Keratinocyte (primary cell): ENCODE measurements at regions not wholly inside any gene's neighbourhood (a gene's known extent, or its start where the extent isn't known, plus 50 kb on each side); places are given as distances from the start of the nearest gene placed in this dataset.

Source experiments
- DNase-seq: peaks from one replicate; pipeline ENCODE4 v3.0.0-alpha.2; 2011; ENCODE audit warnings: low read depth, missing footprints, low spot score
- FAIRE-seq: peaks from 2 replicates; lab custom pipeline; 2011; peaks lifted over from hg19 to GRCh38; lab: Jason Lieb, UNC
- H2AFZ ChIP-seq: 2 replicates; pipeline ENCODE4 v1.6.0; 2012; ENCODE audit warnings: low read length, control low read depth, inconsistent platforms; ENCODE audit not compliant: control insufficient read depth
- H3K27ac ChIP-seq: 2 replicates; pipeline ENCODE4 v1.5.1; 2011; ENCODE audit warnings: low read length; ENCODE audit not compliant: control insufficient read depth, insufficient read depth
- H3K27me3 ChIP-seq: 3 replicates; pipeline ENCODE4 v1.6.0; 2011; ENCODE audit warnings: low read length; ENCODE audit not compliant: control insufficient read depth, insufficient read depth; ENCODE audit errors: extremely low read depth
- H3K36me3 ChIP-seq, 2 experiments: 2 replicates in 1 of 2; 3 replicates in 1 of 2; pipeline ENCODE4 v1.5.1; 2011; ENCODE audit warnings: low read length in 2 of 2, mild to moderate bottlenecking in 1 of 2; ENCODE audit not compliant: control insufficient read depth in 2 of 2, insufficient read depth in 2 of 2; ENCODE audit errors: extremely low read depth in 1 of 2
- H3K4me1 ChIP-seq: 3 replicates; pipeline ENCODE4 v1.5.1; 2011; ENCODE audit warnings: low read length; ENCODE audit not compliant: control insufficient read depth, insufficient read depth; ENCODE audit errors: extremely low read depth
- H3K4me2 ChIP-seq: 3 replicates; pipeline ENCODE4 v1.6.0; 2011; ENCODE audit warnings: low read depth, low read length; ENCODE audit not compliant: control insufficient read depth, insufficient read depth; ENCODE audit errors: extremely low read depth
- H3K4me3 ChIP-seq, 3 experiments: fragments of 200-600 bp in 1 of 3; sonication (generic) in 1 of 3; 2 replicates in 2 of 3; 3 replicates in 1 of 3; pipeline ENCODE4 v1.5.1; 2011 to 2016; ENCODE audit warnings: low read length in 3 of 3, mild to moderate bottlenecking in 3 of 3, control low read depth in 2 of 3, inconsistent platforms in 1 of 3, low read depth in 1 of 3, mixed read lengths in 1 of 3, mixed run types in 1 of 3, moderate library complexity in 1 of 3; ENCODE audit not compliant: control insufficient read depth in 2 of 3, insufficient read depth in 2 of 3; ENCODE audit errors: extremely low read depth in 1 of 3
- H3K79me2 ChIP-seq: 2 replicates; pipeline ENCODE4 v1.6.0; 2012; ENCODE audit warnings: low read length; ENCODE audit not compliant: control insufficient read depth, insufficient read depth
- H3K9ac ChIP-seq: 3 replicates; pipeline ENCODE4 v1.6.0; 2011; ENCODE audit warnings: low read length; ENCODE audit not compliant: control insufficient read depth, insufficient read depth; ENCODE audit errors: extremely low read depth
- H3K9me1 ChIP-seq: 3 replicates; pipeline ENCODE4 v1.6.0; 2011; ENCODE audit warnings: low read length; ENCODE audit not compliant: control insufficient read depth, insufficient read depth; ENCODE audit errors: extremely low read depth
- H3K9me3 ChIP-seq: 2 replicates; pipeline ENCODE4 v1.5.1; 2012; ENCODE audit warnings: low read depth, low read length; ENCODE audit not compliant: control insufficient read depth
- H4K20me1 ChIP-seq: 3 replicates; pipeline ENCODE4 v1.6.0; 2011; ENCODE audit warnings: low read length; ENCODE audit not compliant: control insufficient read depth, insufficient read depth; ENCODE audit errors: extremely low read depth
- EZH2 ChIP-seq: IDR thresholded peaks from one replicate; pipeline ENCODE4 v1.6.1; 2012; ENCODE audit warnings: inconsistent platforms, mild to moderate bottlenecking, low read length, moderate library complexity
- dilution Hi-C: fragments of 300-500 bp; cut with MboI; formaldehyde crosslinking; loops from one replicate; pipeline ENCODE4 v1.7.0; 2020; ENCODE audit warnings: low sequenced_read_pairs; ENCODE audit not compliant: extremely low pct_ligation_motif_present
- TF ChIP-seq, protein P1 (sequence below), 3 experiments: IDR thresholded peaks in 1 of 3; conservative IDR thresholded peaks in 1 of 3; optimal IDR thresholded peaks in 1 of 3; 2 replicates in 2 of 3; 3 replicates in 1 of 3; pipeline versions ENCODE3 to v1.5.1; 2011; ENCODE audit warnings: low read length in 3 of 3, mild to moderate bottlenecking in 3 of 3, moderate library complexity in 2 of 3, control low read depth in 1 of 3, inconsistent platforms in 1 of 3; ENCODE audit not compliant: insufficient read depth in 2 of 3; ENCODE audit errors: extremely low read depth in 1 of 3

DNA sequence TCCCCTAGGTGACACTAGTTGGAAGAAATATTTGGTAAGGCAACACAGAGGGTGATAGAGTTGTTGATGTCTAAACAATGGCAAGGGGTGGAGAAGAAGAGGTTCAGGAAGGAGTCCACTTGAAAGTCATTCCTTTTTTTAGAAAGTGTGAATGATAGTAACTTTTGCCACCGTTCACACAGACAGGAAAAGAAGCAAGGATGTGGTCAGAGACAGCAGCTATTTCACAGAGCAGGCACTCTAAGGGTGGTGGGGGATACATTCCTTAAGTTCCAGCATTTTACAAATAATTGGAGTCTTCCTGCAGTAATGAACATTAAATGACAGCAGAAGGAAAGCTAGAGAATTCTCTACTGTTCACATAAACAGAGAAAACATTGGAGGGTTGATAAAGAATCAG, 75.4 kb upstream of the ZNF385D start:
- no peak for FAIRE-seq

DNA sequence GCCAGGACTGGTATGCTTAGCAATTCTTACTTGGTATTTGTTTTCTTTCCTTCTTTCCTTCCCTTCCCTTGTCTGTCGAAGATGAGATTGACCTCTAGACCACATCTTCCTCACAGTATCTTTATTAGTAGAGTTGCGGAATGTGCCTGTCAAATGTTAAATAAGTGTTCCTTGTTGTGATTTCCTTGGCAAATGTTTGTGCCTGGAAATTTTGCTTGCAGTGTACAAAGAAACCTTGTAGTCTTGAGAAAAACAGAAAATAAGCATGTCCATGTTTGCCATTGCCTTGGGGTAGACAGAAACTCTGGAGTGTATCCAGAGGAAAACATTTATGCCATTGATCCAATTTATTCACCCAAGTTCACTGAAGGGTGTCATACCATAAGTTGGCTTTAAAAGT, 79.5 kb upstream of the ZNF385D start:
- H3K4me3 ChIP-seq = no peak overlapping the region
- dilution Hi-C loops = no loop called here
- no peak overlapping the region for H3K4me2 ChIP-seq
- no peak overlapping the region for H3K9ac ChIP-seq
- FAIRE-seq (no peak), DNase-seq (no peak)
- no peaks in the 10 kb centered on the region for H3K4me1 ChIP-seq
- no peaks in the 10 kb centered on the region for H3K9me1 ChIP-seq
- no peaks in the 10 kb centered on the region for H3K79me2 ChIP-seq
- no peak for TF ChIP-seq EZH2
- TF ChIP-seq, protein P1, sequence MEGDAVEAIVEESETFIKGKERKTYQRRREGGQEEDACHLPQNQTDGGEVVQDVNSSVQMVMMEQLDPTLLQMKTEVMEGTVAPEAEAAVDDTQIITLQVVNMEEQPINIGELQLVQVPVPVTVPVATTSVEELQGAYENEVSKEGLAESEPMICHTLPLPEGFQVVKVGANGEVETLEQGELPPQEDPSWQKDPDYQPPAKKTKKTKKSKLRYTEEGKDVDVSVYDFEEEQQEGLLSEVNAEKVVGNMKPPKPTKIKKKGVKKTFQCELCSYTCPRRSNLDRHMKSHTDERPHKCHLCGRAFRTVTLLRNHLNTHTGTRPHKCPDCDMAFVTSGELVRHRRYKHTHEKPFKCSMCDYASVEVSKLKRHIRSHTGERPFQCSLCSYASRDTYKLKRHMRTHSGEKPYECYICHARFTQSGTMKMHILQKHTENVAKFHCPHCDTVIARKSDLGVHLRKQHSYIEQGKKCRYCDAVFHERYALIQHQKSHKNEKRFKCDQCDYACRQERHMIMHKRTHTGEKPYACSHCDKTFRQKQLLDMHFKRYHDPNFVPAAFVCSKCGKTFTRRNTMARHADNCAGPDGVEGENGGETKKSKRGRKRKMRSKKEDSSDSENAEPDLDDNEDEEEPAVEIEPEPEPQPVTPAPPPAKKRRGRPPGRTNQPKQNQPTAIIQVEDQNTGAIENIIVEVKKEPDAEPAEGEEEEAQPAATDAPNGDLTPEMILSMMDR (optimal IDR thresholded peaks at IDR 0.05 in 1 of 3, IDR thresholded peaks at IDR 0.05 in 1 of 3, conservative IDR thresholded peaks at IDR 0.05 in 1 of 3; ENCODE audit: extremely low read depth in 1 of 3, insufficient read depth in 2 of 3, low read length in 3 of 3) = no peak
- H3K27me3 ChIP-seq = no peaks in the 10 kb centered on the region
- H3K36me3 ChIP-seq = no peaks in the 10 kb centered on the region
- H2AFZ ChIP-seq = no peak overlapping the region
- H3K27ac ChIP-seq = no peak overlapping the region
- H4K20me1 ChIP-seq = no peaks in the 10 kb centered on the region
- H3K9me3 ChIP-seq = no peaks in the 10 kb centered on the region

More for the DNA sequence above, 75.4 kb upstream of the ZNF385D start:
- no peaks in the 10 kb centered on the region for H3K4me1 ChIP-seq
- H3K4me2 ChIP-seq = no peak overlapping the region
- H3K27me3 ChIP-seq = no peaks in the 10 kb centered on the region
- no peak overlapping the region for H3K27ac ChIP-seq
- no peaks in the 10 kb centered on the region for H4K20me1 ChIP-seq
- H3K79me2 ChIP-seq = no peaks in the 10 kb centered on the region
- dilution Hi-C loops = no loop called here
- no peak for DNase-seq
- no peak for TF ChIP-seq EZH2
- TF ChIP-seq, protein P1 (optimal IDR thresholded peaks at IDR 0.05 in 1 of 3, IDR thresholded peaks at IDR 0.05 in 1 of 3, conservative IDR thresholded peaks at IDR 0.05 in 1 of 3; ENCODE audit: extremely low read depth in 1 of 3, insufficient read depth in 2 of 3, low read length in 3 of 3) = no peak
- H3K36me3 ChIP-seq = no peaks in the 10 kb centered on the region
- H3K9me1 ChIP-seq = no peaks in the 10 kb centered on the region
- H2AFZ ChIP-seq = no peak overlapping the region
- H3K9ac ChIP-seq = no peak overlapping the region
- H3K9me3 ChIP-seq = no peaks in the 10 kb centered on the region
- no peak overlapping the region for H3K4me3 ChIP-seq
